DOHH2 (cell line): ENCODE measurements at regions not wholly inside any gene's neighbourhood (a gene's known extent, or its start where the extent isn't known, plus 50 kb on each side); places are given as distances from the start of the nearest gene placed in this dataset.

ENCODE experiments used
- EZH2phosphoT487 ChIP-seq: fragments of 200-600 bp; sonication (generic); IDR thresholded peaks from 2 replicates; pipeline ENCODE4 v1.6.1; 2017; ENCODE audit warnings: borderline replicate concordance, mild to moderate bottlenecking, antibody characterized with exemption, low read length, moderate library complexity, mixed read lengths
- TF ChIP-seq, protein P1 (sequence below): fragments of 200-600 bp; sonication (generic); IDR thresholded peaks from one replicate; pipeline ENCODE4 v1.5.1; 2014; ENCODE audit warnings: antibody characterized with exemption, mild to moderate bottlenecking, low read depth, low read length; ENCODE audit not compliant: poor library complexity, severe bottlenecking

DNA sequence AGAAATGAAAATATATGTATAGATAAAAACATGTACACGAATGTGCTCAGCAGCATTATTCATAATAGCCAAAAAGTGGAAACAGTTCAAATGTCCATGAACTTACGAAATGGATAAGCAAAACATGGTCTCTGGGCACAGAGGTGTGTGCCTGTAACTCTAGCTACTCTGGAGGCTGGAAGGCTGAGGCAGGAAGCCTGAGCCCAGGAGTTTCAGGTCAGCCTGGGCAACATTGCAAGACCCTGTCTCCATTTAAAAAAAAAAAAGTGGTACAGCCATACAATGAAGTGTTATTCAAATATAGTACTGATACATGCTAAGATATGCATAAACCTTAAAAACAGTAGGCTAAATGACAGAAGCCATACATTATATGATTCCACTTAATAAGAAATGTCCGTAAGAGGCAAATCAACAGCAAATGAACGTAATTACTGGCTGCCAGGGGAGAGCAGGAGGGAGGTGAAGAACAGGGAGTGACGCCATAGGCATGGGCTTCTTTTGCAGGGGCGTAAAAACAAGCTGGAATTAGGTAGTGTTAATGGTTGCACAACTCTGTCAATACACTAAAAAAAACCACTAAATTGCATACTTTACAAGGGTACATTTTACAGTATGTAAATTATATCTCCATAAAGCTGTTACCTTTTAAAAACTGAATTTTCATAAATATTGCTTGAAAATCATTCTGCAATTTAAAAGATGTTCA lies 87.2 kb upstream of the PLEKHM1 start:
- TF ChIP-seq, protein P1, sequence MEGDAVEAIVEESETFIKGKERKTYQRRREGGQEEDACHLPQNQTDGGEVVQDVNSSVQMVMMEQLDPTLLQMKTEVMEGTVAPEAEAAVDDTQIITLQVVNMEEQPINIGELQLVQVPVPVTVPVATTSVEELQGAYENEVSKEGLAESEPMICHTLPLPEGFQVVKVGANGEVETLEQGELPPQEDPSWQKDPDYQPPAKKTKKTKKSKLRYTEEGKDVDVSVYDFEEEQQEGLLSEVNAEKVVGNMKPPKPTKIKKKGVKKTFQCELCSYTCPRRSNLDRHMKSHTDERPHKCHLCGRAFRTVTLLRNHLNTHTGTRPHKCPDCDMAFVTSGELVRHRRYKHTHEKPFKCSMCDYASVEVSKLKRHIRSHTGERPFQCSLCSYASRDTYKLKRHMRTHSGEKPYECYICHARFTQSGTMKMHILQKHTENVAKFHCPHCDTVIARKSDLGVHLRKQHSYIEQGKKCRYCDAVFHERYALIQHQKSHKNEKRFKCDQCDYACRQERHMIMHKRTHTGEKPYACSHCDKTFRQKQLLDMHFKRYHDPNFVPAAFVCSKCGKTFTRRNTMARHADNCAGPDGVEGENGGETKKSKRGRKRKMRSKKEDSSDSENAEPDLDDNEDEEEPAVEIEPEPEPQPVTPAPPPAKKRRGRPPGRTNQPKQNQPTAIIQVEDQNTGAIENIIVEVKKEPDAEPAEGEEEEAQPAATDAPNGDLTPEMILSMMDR, result no peak
- TF ChIP-seq EZH2phosphoT487, result no peak
